Keratinocyte (primary cell): ENCODE measurements at regions not wholly inside any gene's neighbourhood (a gene's known extent, or its start where the extent isn't known, plus 50 kb on each side); places are given as distances from the start of the nearest gene placed in this dataset.

ENCODE experiments used
- DNase-seq: peaks from one replicate; pipeline ENCODE4 v3.0.0-alpha.2; 2011; ENCODE audit warnings: low read depth, missing footprints, low spot score
- FAIRE-seq: peaks from 2 replicates; lab custom pipeline; 2011; peaks lifted over from hg19 to GRCh38; lab: Jason Lieb, UNC
- H2AFZ ChIP-seq: 2 replicates; pipeline ENCODE4 v1.6.0; 2012; ENCODE audit warnings: low read length, control low read depth, inconsistent platforms; ENCODE audit not compliant: control insufficient read depth
- H3K27ac ChIP-seq: 2 replicates; pipeline ENCODE4 v1.5.1; 2011; ENCODE audit warnings: low read length; ENCODE audit not compliant: control insufficient read depth, insufficient read depth
- H3K27me3 ChIP-seq: 3 replicates; pipeline ENCODE4 v1.6.0; 2011; ENCODE audit warnings: low read length; ENCODE audit not compliant: control insufficient read depth, insufficient read depth; ENCODE audit errors: extremely low read depth
- H3K36me3 ChIP-seq, 2 experiments: 2 replicates in 1 of 2; 3 replicates in 1 of 2; pipeline ENCODE4 v1.5.1; 2011; ENCODE audit warnings: low read length in 2 of 2, mild to moderate bottlenecking in 1 of 2; ENCODE audit not compliant: control insufficient read depth in 2 of 2, insufficient read depth in 2 of 2; ENCODE audit errors: extremely low read depth in 1 of 2
- H3K4me1 ChIP-seq: 3 replicates; pipeline ENCODE4 v1.5.1; 2011; ENCODE audit warnings: low read length; ENCODE audit not compliant: control insufficient read depth, insufficient read depth; ENCODE audit errors: extremely low read depth
- H3K4me2 ChIP-seq: 3 replicates; pipeline ENCODE4 v1.6.0; 2011; ENCODE audit warnings: low read depth, low read length; ENCODE audit not compliant: control insufficient read depth, insufficient read depth; ENCODE audit errors: extremely low read depth
- H3K4me3 ChIP-seq, 3 experiments: fragments of 200-600 bp in 1 of 3; sonication (generic) in 1 of 3; 2 replicates in 2 of 3; 3 replicates in 1 of 3; pipeline ENCODE4 v1.5.1; 2011 to 2016; ENCODE audit warnings: low read length in 3 of 3, mild to moderate bottlenecking in 3 of 3, control low read depth in 2 of 3, inconsistent platforms in 1 of 3, low read depth in 1 of 3, mixed read lengths in 1 of 3, mixed run types in 1 of 3, moderate library complexity in 1 of 3; ENCODE audit not compliant: control insufficient read depth in 2 of 3, insufficient read depth in 2 of 3; ENCODE audit errors: extremely low read depth in 1 of 3
- H3K79me2 ChIP-seq: 2 replicates; pipeline ENCODE4 v1.6.0; 2012; ENCODE audit warnings: low read length; ENCODE audit not compliant: control insufficient read depth, insufficient read depth
- H3K9ac ChIP-seq: 3 replicates; pipeline ENCODE4 v1.6.0; 2011; ENCODE audit warnings: low read length; ENCODE audit not compliant: control insufficient read depth, insufficient read depth; ENCODE audit errors: extremely low read depth
- H3K9me1 ChIP-seq: 3 replicates; pipeline ENCODE4 v1.6.0; 2011; ENCODE audit warnings: low read length; ENCODE audit not compliant: control insufficient read depth, insufficient read depth; ENCODE audit errors: extremely low read depth
- H3K9me3 ChIP-seq: 2 replicates; pipeline ENCODE4 v1.5.1; 2012; ENCODE audit warnings: low read depth, low read length; ENCODE audit not compliant: control insufficient read depth
- H4K20me1 ChIP-seq: 3 replicates; pipeline ENCODE4 v1.6.0; 2011; ENCODE audit warnings: low read length; ENCODE audit not compliant: control insufficient read depth, insufficient read depth; ENCODE audit errors: extremely low read depth
- CTCF ChIP-seq, 3 experiments: IDR thresholded peaks in 1 of 3; conservative IDR thresholded peaks in 1 of 3; optimal IDR thresholded peaks in 1 of 3; 2 replicates in 2 of 3; 3 replicates in 1 of 3; pipeline versions ENCODE3 to v1.5.1; 2011; ENCODE audit warnings: low read length in 3 of 3, mild to moderate bottlenecking in 3 of 3, moderate library complexity in 2 of 3, control low read depth in 1 of 3, inconsistent platforms in 1 of 3; ENCODE audit not compliant: insufficient read depth in 2 of 3; ENCODE audit errors: extremely low read depth in 1 of 3
- EZH2 ChIP-seq: IDR thresholded peaks from one replicate; pipeline ENCODE4 v1.6.1; 2012; ENCODE audit warnings: inconsistent platforms, mild to moderate bottlenecking, low read length, moderate library complexity
- dilution Hi-C: fragments of 300-500 bp; cut with MboI; formaldehyde crosslinking; loops from one replicate; pipeline ENCODE4 v1.7.0; 2020; ENCODE audit warnings: low sequenced_read_pairs; ENCODE audit not compliant: extremely low pct_ligation_motif_present

- no peaks in the 10 kb centered on the region for H3K9me3 ChIP-seq
- no peak overlapping the region for H2AFZ ChIP-seq
- no peak overlapping the region for H3K4me2 ChIP-seq
- H3K9ac ChIP-seq: no peak overlapping the region
- H3K4me1 ChIP-seq: peaks cover 12% of the 10 kb centered on the region
- DNase-seq (no peak), FAIRE-seq (no peak)
- H3K27ac ChIP-seq: no peak overlapping the region
- TF ChIP-seq EZH2 (no peak), CTCF (optimal IDR thresholded peaks at IDR 0.05 in 1 of 3, IDR thresholded peaks at IDR 0.05 in 1 of 3, conservative IDR thresholded peaks at IDR 0.05 in 1 of 3; ENCODE audit: extremely low read depth in 1 of 3, insufficient read depth in 2 of 3, low read length in 3 of 3) (peak in 1 of 3 experiments; percentile 25)
- no peak overlapping the region for H3K4me3 ChIP-seq
- no peaks in the 10 kb centered on the region for H3K79me2 ChIP-seq
- H4K20me1 ChIP-seq: no peaks in the 10 kb centered on the region
- H3K27me3 ChIP-seq: no peaks in the 10 kb centered on the region
- H3K9me1 ChIP-seq: no peaks in the 10 kb centered on the region
- no peaks in the 10 kb centered on the region for H3K36me3 ChIP-seq
- dilution Hi-C loops: no loop called here
Measured at GRCh38 chr2:57376985-57377384, 669.6 kb upstream of the VRK2 start.

GRCh38 chr2:57386305-57386704 is 660.3 kb upstream of the VRK2 start:
- Histone ChIP-seq H3K4me1 (no peaks in the 10 kb centered on the region), H3K79me2 (no peaks in the 10 kb centered on the region), H3K27me3 (no peaks in the 10 kb centered on the region), H3K9ac (no peak overlapping the region), H3K36me3 (no peaks in the 10 kb centered on the region), H2AFZ (no peak overlapping the region), H3K9me1 (no peaks in the 10 kb centered on the region), H3K4me2 (no peak overlapping the region), H4K20me1 (no peaks in the 10 kb centered on the region), H3K9me3 (no peaks in the 10 kb centered on the region), H3K27ac (no peak overlapping the region), H3K4me3 (no peak overlapping the region)
- FAIRE-seq: no peak
- no peak for DNase-seq
- TF ChIP-seq CTCF (optimal IDR thresholded peaks at IDR 0.05 in 1 of 3, IDR thresholded peaks at IDR 0.05 in 1 of 3, conservative IDR thresholded peaks at IDR 0.05 in 1 of 3; ENCODE audit: extremely low read depth in 1 of 3, insufficient read depth in 2 of 3, low read length in 3 of 3) (no peak), EZH2 (no peak)
- dilution Hi-C loops: no loop called here
